ENCODE measurements at regions not wholly inside any gene's neighbourhood (a gene's known extent, or its start where the extent isn't known, plus 50 kb on each side); places are given as distances from the start of the nearest gene placed in this dataset.

DNA sequence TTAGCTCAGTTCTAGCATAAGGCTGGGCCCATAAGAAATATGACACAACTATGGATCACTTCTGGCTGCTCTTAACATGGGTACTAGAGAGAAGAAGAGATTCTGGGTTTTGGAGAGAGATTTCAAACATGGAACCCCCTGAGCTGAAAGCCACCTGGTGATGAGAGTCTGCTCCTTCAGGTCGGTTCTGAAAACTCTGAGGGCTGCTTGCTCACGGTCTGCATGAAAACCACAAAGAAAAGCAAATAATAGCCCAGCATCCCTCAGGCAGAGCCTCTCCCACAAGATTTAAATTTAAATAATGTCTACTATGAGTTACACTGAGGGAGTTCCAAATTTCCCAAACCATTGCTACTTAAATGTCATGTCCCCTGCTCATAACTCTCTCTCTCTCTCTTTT, 301.5 kb downstream of the BMP7 start:
- DNase-seq (ENCODE audit: extremely low read depth, insufficient read length) = no peak
- TF ChIP-seq, protein P1, sequence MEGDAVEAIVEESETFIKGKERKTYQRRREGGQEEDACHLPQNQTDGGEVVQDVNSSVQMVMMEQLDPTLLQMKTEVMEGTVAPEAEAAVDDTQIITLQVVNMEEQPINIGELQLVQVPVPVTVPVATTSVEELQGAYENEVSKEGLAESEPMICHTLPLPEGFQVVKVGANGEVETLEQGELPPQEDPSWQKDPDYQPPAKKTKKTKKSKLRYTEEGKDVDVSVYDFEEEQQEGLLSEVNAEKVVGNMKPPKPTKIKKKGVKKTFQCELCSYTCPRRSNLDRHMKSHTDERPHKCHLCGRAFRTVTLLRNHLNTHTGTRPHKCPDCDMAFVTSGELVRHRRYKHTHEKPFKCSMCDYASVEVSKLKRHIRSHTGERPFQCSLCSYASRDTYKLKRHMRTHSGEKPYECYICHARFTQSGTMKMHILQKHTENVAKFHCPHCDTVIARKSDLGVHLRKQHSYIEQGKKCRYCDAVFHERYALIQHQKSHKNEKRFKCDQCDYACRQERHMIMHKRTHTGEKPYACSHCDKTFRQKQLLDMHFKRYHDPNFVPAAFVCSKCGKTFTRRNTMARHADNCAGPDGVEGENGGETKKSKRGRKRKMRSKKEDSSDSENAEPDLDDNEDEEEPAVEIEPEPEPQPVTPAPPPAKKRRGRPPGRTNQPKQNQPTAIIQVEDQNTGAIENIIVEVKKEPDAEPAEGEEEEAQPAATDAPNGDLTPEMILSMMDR (IDR thresholded peaks at IDR 0.05; ENCODE audit: insufficient read depth, low read length, poor library complexity, severe bottlenecking) = no peak
- no peaks in the 10 kb centered on the region for H3K27me3 ChIP-seq (replicated peaks; ENCODE audit: control insufficient read depth, insufficient read depth, low read length)
- H3K4me3 ChIP-seq (replicated peaks; ENCODE audit: low read depth, low read length) = no peak overlapping the region
- H3K36me3 ChIP-seq (ENCODE audit: control insufficient read depth, insufficient read depth, low read length) = no peaks in the 10 kb centered on the region

DNA sequence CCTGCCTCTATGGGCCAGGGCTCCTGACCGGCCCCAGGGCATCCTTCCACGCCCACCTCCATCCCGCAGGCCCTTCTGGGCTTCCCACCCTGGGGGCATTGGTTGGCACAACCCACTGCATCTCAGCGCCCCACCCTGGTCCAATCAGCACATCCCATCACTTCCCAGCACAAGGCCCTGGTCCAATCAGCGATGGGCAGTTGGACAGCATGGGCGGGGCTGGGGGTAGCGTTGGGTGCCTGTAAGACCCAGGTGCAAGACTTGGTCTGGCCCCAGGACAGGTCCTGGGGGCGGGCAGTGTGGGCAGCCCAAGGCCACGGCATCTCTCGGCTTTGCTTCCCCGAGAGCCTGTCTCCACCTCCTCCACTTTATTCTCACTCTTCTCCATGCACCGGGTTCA, 298.5 kb downstream of the BMP7 start:
- Histone ChIP-seq H3K27me3 (replicated peaks; ENCODE audit: control insufficient read depth, insufficient read depth, low read length) (no peaks in the 10 kb centered on the region; the same call in none of the 2 replicates), H3K36me3 (ENCODE audit: control insufficient read depth, insufficient read depth, low read length) (no peaks in the 10 kb centered on the region), H3K4me3 (replicated peaks; ENCODE audit: low read depth, low read length) (no peak overlapping the region)
- DNase-seq (ENCODE audit: extremely low read depth, insufficient read length) = no peak
- TF ChIP-seq, protein P1 (IDR thresholded peaks at IDR 0.05; ENCODE audit: insufficient read depth, low read length, poor library complexity, severe bottlenecking) = no peak

DNA sequence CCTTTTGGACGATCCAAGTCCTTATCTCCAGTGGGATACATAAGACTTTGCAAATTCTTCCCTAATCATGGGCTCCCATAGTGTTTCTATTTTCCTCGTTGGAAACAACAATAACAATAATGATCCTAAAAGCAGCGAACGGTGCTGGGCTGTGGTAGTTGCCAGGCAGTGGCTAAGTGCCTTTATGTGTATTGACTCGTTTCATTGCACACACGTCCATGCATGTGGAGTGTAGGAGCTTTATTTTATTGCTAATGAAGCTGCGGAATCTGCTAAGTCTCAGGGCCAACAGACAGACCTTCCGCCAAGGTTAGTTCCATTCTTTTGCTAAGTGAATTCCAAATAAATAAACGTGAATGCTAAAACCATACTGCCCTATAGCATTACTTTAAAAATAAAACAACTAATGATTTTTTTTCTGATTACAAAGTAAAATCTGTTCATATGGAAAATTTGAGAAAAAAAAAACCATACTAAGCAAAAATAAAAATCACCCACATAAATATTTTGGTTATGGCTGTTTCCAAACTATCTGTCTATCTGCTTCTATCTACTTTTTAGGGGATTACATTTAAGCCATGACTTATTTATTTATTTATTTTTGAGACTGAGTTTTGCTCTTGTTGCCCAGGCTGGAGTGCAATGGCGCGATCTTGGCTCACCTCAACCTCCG, 297.9 kb downstream of the BMP7 start:
- no peak overlapping the region for H3K4me3 ChIP-seq (replicated peaks; ENCODE audit: low read depth, low read length)
- TF ChIP-seq, protein P1 (IDR thresholded peaks at IDR 0.05; ENCODE audit: insufficient read depth, low read length, poor library complexity, severe bottlenecking) = no peak
- no peak for DNase-seq (ENCODE audit: extremely low read depth, insufficient read length)
- H3K36me3 ChIP-seq (ENCODE audit: control insufficient read depth, insufficient read depth, low read length) = no peaks in the 10 kb centered on the region
- no peaks in the 10 kb centered on the region; the same call in none of the 2 replicates for H3K27me3 ChIP-seq (replicated peaks; ENCODE audit: control insufficient read depth, insufficient read depth, low read length)

DNA sequence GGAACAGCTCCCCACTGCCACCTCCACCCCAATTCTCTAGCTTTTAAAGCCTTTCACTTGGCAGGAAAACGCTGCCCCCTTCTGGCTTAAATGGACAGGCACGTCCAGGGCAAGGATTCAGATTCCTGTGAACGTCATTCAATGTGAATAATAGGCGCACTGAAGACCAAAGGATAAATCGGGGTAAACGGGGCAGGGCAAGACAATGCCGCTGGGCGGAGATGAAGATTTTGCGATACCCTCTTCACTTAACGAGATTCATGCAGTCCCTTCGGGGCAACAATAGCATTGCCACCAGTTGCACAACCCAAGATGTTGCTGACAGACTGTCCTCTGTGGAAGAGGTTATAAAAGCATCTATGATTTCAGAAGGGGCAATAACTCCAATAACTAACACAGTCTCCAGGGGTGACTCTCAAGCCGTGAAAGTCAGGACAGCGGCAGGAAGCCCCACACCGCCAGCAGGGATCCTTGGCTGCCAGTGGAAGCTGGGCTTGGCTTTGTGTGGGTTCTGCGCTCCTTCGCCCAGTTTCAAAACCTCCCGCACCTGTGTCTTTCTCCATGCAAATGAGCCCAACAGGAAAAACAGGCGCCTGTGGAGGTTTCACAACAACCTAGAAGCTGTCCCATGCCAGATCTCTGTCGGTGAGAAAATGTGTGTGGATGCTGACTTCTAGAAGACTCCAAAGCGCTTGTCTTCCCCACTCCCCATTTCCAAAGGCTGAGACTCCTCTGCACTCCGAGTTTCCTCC, 291.8 kb downstream of the BMP7 start:
- TF ChIP-seq, protein P1 (IDR thresholded peaks at IDR 0.05; ENCODE audit: insufficient read depth, low read length, poor library complexity, severe bottlenecking) = peak; percentile 59
- DNase-seq (ENCODE audit: extremely low read depth, insufficient read length) = no peak
- Histone ChIP-seq H3K4me3 (replicated peaks; ENCODE audit: low read depth, low read length) (no peak overlapping the region), H3K36me3 (ENCODE audit: control insufficient read depth, insufficient read depth, low read length) (no peaks in the 10 kb centered on the region), H3K27me3 (replicated peaks; ENCODE audit: control insufficient read depth, insufficient read depth, low read length) (peaks cover 1% of the 10 kb centered on the region)

- no peak for DNase-seq (ENCODE audit: extremely low read depth, insufficient read length)
- TF ChIP-seq, protein P1 (IDR thresholded peaks at IDR 0.05; ENCODE audit: insufficient read depth, low read length, poor library complexity, severe bottlenecking) = no peak
- H3K4me3 ChIP-seq (replicated peaks; ENCODE audit: low read depth, low read length) = no peak overlapping the region
- no peaks in the 10 kb centered on the region for H3K36me3 ChIP-seq (ENCODE audit: control insufficient read depth, insufficient read depth, low read length)
- H3K27me3 ChIP-seq (replicated peaks; ENCODE audit: control insufficient read depth, insufficient read depth, low read length) = peaks cover 1% of the 10 kb centered on the region
Observed at GRCh38 chr20:56975838-56976237, 290.6 kb downstream of the BMP7 start.

All from GM06990 (cell line).